Heart right ventricle (tissue), 16 donors: ENCODE measurements at regions not wholly inside any gene's neighbourhood (a gene's known extent, or its start where the extent isn't known, plus 50 kb on each side); places are given as distances from the start of the nearest gene placed in this dataset.

Source experiments
- ATAC-seq, 8 donors: fragments of 200-7000 bp; cut with Tn5 transposase; one replicate each; pipeline ENCODE4 v1.9.1; 2020; ENCODE audit warnings: mild to moderate bottlenecking in 8 of 8, moderate library complexity in 8 of 8, moderate number of reproducible peaks in 1 of 8
- DNase-seq, 2 donors: peaks; one replicate each; pipeline ENCODE4 v3.0.0-alpha.2; 2020
- H3K27ac ChIP-seq, 10 donors: fragments of 200-600 bp; sonication (generic) in 2 of 10; one replicate each; pipeline versions ENCODE4 v1.5.0 to v1.8.0; 2020 to 2022; ENCODE audit warnings: mild to moderate bottlenecking in 3 of 10
- H3K27me3 ChIP-seq, 7 donors: fragments of 200-600 bp; one replicate each; pipeline ENCODE4 v1.8.0; 2021 to 2022; ENCODE audit warnings: mild to moderate bottlenecking in 2 of 7
- H3K36me3 ChIP-seq, 9 donors: fragments of 200-600 bp; sonication (generic) in 1 of 9; one replicate each; pipeline versions ENCODE4 v1.5.0 to v1.8.0; 2020 to 2022; ENCODE audit warnings: mild to moderate bottlenecking in 2 of 9
- H3K4me1 ChIP-seq, 9 donors: fragments of 200-600 bp; sonication (generic) in 1 of 9; one replicate each; pipeline versions ENCODE4 v1.5.0 to v1.8.0; 2020 to 2022; ENCODE audit warnings: mild to moderate bottlenecking in 4 of 9
- H3K4me3 ChIP-seq, 10 donors: fragments of 200-600 bp; sonication (generic) in 2 of 10; one replicate each; pipeline versions ENCODE4 v1.5.0 to v1.8.0; 2020 to 2022; ENCODE audit warnings: mild to moderate bottlenecking in 7 of 10, moderate library complexity in 2 of 10
- H3K9me3 ChIP-seq, 11 donors: fragments of 200-600 bp in 10 of 11; sonication (generic) in 2 of 11; one replicate each; pipeline versions ENCODE4 v1.5.0 to v1.8.0; 2013 to 2022; ENCODE audit warnings: mild to moderate bottlenecking in 2 of 11, control low read depth in 1 of 11, moderate library complexity in 1 of 11
- CTCF ChIP-seq, 9 donors: fragments of 200-600 bp; sonication (generic) in 2 of 9; IDR thresholded peaks; one replicate each; pipeline versions ENCODE4 v1.5.0 to v1.8.0; 2021 to 2022; ENCODE audit warnings: antibody characterized with exemption in 9 of 9, mild to moderate bottlenecking in 5 of 9, moderate library complexity in 1 of 9
- WGBS, 2 donors: extraction: QIAGEN DNeasy Blood & Tissue Kit; methylation state at CpG; one replicate each; pipeline ENCODE4 v1.1.7; 2013; ENCODE audit warnings: inconsistent platforms in 1 of 2; 5-methylcytosine and 5-hydroxymethylcytosine counted together
- intact Hi-C, 10 donors: fragments of 100-400 bp; cut with DNase I; formaldehyde crosslinking; loops; one replicate each; pipeline versions ENCODE4 v1.11.1 to v1.14.2; 2022
- donor health status: Arrhythmogenic right ventricular cardiomyopathy.
- donor health status: ischemic (EF 13 %, LVEDD 7.1; RV severe dilation, severe dysfunction).
- donor health status: healthy with polysubstance abuse.
- donor health status: DM: no; HTN: yes; CAD: no.
- donor health status: DM: no; HTN: no; CAD: no.
- donor health status: ischemic (EF 25% LVEDD 6.9; RV normal size, moderate dysfunction).
- donor health status: ischemic (EF 25% LVEDD 5.7; RV mildly dilated, moderate dysfunction).
- donor health status: healthy.
- donor health status: DM: yes; HTN: yes; CAD: no.
- donor health status: Ischemic cardiomyopathy.
- donor health status: ischemic (EF 35%, LVEDD 5.7; RV mildly dilated, moderate dysfunction).
- donor health status: nonischemic (EF 11% LVEDD 7.7; RV severe dilation, severe dysfunction).
- donor health status: DM: yes; HTN: yes; CAD: no.
- donor health status: PGD.
- donor health status: ischemic (EF 29% LVEDD 5.4; RV normal size, mild dysfunction).
- donor health status: nonischemic (EF 23%, LVEDD 6.1; RV moderate dilation, normal function).

- intact Hi-C loops, result no loop called here
- Histone ChIP-seq H3K27ac (no peak overlapping the region), H3K4me3 (no peak overlapping the region), H3K36me3 (no peaks in the 10 kb centered on the region), H3K9me3 (peaks cover 0 to 22% (median 0%) of the 10 kb centered on the region in 11 donors), H3K27me3 (no peaks in the 10 kb centered on the region), H3K4me1 (peaks cover 0 to 12% (median 0%) of the 10 kb centered on the region in 9 donors)
- 92 to 93% methylated on average over 2 of the region's 2 CpGs for WGBS, 2 donors
- no peak for DNase-seq
- peak in 2 of 9 donors; percentile 18 to 31 for TF ChIP-seq CTCF (IDR thresholded peaks at IDR 0.05)
- no peak for ATAC-seq
Observed at GRCh38 chr5:40367255-40367654, 312.5 kb upstream of the PTGER4 start.

- intact Hi-C loops, result no loop called here
Observed at GRCh38 chr5:40365342-40366330, 314.1 kb upstream of the PTGER4 start.

GRCh38 chr5:40364441-40364840 lies 315.3 kb upstream of the PTGER4 start:
- intact Hi-C loops, result no loop called here
- no peaks in the 10 kb centered on the region for H3K27me3 ChIP-seq
- no peak for TF ChIP-seq CTCF (IDR thresholded peaks at IDR 0.05)
- no peak for ATAC-seq
- peaks cover 0 to 12% (median 0%) of the 10 kb centered on the region in 9 donors for H3K4me1 ChIP-seq
- H3K36me3 ChIP-seq, result no peaks in the 10 kb centered on the region
- WGBS, 2 donors, result 93 to 94% methylated on average over 3 of the region's 3 CpGs
- no peak overlapping the region for H3K4me3 ChIP-seq
- peaks cover 0 to 10% (median 0%) of the 10 kb centered on the region in 11 donors for H3K9me3 ChIP-seq
- no peak overlapping the region for H3K27ac ChIP-seq
- no peak for DNase-seq

More at GRCh38 chr5:40365342-40366330, 314.1 kb upstream of the PTGER4 start:
- DNase-seq, result no peak
- Histone ChIP-seq H3K4me1 (peaks cover 0 to 12% (median 0%) of the 10 kb centered on the region in 9 donors), H3K9me3 (peaks cover 0 to 17% (median 0%) of the 10 kb centered on the region in 11 donors), H3K4me3 (no peak overlapping the region), H3K27me3 (no peaks in the 10 kb centered on the region), H3K36me3 (no peaks in the 10 kb centered on the region), H3K27ac (peak overlapping the region in 1 of 10 donors; percentile 51)
- ATAC-seq, result peak in 1 of 8 donors; percentile 42
- WGBS, 2 donors, result 70 to 79% methylated on average over 2 of the region's 2 CpGs
- TF ChIP-seq CTCF (IDR thresholded peaks at IDR 0.05), result no peak

GRCh38 chr5:40361378-40361777 lies 318.3 kb upstream of the PTGER4 start:
- ATAC-seq (no peak), DNase-seq (no peak)
- Histone ChIP-seq H3K27me3 (no peaks in the 10 kb centered on the region), H3K4me3 (no peak overlapping the region), H3K9me3 (peaks cover 0 to 10% (median 0%) of the 10 kb centered on the region in 11 donors), H3K36me3 (no peaks in the 10 kb centered on the region), H3K4me1 (peaks cover 0 to 25% (median 0%) of the 10 kb centered on the region in 9 donors), H3K27ac (no peak overlapping the region)
- no peak for TF ChIP-seq CTCF (IDR thresholded peaks at IDR 0.05)
- WGBS, 2 donors, result 97 to 99% methylated on average over 2 of the region's 2 CpGs
- intact Hi-C loops, result no loop called here
